ENCODE measurements at regions not wholly inside any gene's neighbourhood (a gene's known extent, or its start where the extent isn't known, plus 50 kb on each side); places are given as distances from the start of the nearest gene placed in this dataset.

DNA sequence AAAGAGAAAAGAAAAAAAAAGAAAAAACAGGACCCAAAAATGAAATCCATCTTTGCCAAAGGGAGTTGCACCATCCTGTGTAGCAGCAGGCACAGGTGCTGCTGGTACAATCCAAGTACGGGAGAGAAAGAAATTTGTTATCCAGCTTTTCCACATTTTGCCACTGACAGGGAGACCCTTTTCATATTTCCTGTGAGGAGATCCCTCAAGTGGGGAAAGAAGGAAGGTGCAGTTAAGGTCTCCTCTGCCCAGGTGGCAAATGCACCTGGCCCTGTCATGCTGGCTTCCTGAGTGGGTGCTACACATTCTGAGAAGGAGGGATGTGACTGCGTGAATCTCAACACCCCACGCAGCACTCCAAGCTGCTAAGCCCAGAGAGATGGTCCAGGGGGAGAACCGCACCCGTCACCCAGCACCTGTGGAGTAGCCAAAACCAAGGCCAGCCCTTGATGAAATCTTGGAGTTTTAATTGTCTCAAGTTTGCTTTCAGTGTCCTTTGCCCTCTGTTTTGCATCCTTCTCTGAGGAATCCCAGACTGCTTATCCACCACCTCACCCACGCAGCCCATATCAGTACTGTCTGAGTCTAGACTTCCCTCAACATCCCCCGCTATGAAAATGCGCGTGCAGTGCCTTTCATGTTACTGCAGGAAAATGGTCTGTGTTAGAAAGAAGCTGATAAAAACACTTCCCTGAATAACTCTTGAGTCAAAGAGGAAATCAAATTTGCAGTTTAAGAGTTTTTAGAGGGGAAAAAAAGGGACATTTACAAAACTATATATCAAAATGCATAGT, 141.9 kb upstream of the THBS1 start:
- Histone ChIP-seq H3K4me3 (no peak overlapping the region), H3K4me1 (peaks cover 0 to 27% (median 14%) of the 10 kb centered on the region in 4 donors), H3K27ac (no peak overlapping the region), H3K27me3 (no peaks in the 10 kb centered on the region), H3K36me3 (no peaks in the 10 kb centered on the region), H3K9me3 (no peaks in the 10 kb centered on the region)
- TF ChIP-seq, protein P1, sequence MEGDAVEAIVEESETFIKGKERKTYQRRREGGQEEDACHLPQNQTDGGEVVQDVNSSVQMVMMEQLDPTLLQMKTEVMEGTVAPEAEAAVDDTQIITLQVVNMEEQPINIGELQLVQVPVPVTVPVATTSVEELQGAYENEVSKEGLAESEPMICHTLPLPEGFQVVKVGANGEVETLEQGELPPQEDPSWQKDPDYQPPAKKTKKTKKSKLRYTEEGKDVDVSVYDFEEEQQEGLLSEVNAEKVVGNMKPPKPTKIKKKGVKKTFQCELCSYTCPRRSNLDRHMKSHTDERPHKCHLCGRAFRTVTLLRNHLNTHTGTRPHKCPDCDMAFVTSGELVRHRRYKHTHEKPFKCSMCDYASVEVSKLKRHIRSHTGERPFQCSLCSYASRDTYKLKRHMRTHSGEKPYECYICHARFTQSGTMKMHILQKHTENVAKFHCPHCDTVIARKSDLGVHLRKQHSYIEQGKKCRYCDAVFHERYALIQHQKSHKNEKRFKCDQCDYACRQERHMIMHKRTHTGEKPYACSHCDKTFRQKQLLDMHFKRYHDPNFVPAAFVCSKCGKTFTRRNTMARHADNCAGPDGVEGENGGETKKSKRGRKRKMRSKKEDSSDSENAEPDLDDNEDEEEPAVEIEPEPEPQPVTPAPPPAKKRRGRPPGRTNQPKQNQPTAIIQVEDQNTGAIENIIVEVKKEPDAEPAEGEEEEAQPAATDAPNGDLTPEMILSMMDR (IDR thresholded peaks at IDR 0.05) = no peak
- intact Hi-C loops (cut with DNase I; ENCODE audit: low total_unique reads) = no loop called here
- no peak for DNase-seq

DNA sequence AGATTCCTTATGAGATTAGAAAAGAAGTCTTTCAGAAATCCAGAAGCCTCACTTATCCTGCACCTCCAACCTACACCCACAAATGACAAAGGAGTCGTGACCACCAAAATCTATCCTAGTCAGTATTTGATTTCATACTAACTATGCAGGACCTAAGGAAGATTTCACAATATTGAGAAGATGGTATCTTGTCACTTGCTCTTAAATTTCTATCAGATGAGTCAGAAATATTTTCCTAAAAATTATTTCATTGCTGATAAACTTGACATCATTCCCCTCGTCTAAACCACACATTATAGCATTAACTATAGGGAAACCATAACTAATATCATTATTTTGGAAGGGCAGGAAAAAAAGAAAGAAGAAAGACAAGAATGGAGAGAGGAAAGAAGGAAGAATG, 138.0 kb upstream of the THBS1 start:
- no peak for DNase-seq
- TF ChIP-seq, protein P1 (IDR thresholded peaks at IDR 0.05) = no peak
- H3K36me3 ChIP-seq = no peaks in the 10 kb centered on the region
- intact Hi-C loops (cut with DNase I; ENCODE audit: low total_unique reads) = no loop called here
- no peaks in the 10 kb centered on the region for H3K9me3 ChIP-seq
- peaks cover 0 to 18% (median 4%) of the 10 kb centered on the region in 4 donors for H3K4me1 ChIP-seq
- no peak overlapping the region for H3K27ac ChIP-seq
- no peaks in the 10 kb centered on the region for H3K27me3 ChIP-seq
- no peak overlapping the region for H3K4me3 ChIP-seq

DNA sequence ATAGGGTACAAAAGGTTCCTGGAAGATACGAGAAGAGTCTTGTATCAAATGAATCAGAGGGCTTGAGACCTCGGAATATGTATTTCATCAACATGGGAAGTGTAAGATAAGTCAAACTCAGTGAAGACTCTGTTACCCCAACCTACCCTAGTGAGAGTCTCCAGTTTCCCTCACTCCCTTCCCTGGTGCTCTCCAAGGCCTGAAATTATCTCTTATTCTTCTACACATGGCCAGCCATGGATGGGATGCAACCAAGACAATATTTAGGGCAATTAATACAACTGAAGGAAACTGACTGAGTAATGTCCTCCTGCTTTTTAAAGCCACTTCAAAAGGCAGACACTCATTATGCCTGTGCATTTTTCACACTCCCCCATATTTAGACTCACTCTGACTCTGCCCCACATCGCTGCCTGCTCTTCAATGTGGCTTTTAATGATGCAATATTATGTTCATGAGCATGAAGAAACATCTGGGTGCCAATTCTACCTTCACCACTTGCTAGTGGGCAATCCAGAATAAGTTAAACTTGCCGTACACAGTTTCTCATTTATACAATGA, 137.1 kb upstream of the THBS1 start:
- Histone ChIP-seq H3K4me1 (peaks cover 0 to 18% (median 4%) of the 10 kb centered on the region in 4 donors), H3K4me3 (no peak overlapping the region), H3K27ac (no peak overlapping the region), H3K36me3 (no peaks in the 10 kb centered on the region), H3K9me3 (no peaks in the 10 kb centered on the region), H3K27me3 (no peaks in the 10 kb centered on the region)
- no peak for DNase-seq
- intact Hi-C loops (cut with DNase I; ENCODE audit: low total_unique reads) = no loop called here
- TF ChIP-seq, protein P1 (IDR thresholded peaks at IDR 0.05) = no peak

DNA sequence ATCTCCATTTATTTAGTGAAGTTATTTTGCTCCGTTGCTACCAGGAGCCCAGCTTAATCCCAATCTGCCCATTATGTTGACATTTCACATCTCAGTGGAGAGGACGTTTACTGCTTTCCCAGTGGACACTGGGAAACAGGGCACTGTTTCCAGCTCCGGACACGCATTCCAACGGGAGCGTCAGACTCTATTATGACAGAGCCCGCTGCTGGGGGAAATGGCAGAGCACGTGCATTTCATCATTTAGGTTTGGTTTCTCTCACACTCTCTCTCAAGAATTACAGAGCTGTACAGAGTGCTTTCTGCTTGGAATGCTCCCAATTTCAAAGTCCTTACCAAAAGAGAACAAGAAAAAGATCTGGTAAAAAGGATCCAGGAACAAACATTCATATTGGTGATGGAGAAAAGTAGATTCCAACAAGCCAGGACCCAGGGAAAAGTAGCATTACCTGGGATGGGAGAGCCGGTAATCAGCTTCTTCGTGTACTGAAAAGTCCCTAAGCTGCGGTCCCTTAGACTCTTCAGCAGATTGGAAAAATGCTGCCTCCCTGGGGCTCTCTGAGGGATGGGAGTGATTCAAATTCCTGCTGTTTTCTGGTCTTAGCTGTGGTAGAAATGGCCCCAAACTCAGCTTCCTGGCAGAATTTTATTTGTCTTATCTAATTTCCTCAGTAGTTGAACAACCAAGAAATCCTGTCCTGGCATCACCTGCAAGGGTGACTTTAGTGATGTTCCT, 136.0 kb upstream of the THBS1 start:
- Histone ChIP-seq H3K9me3 (no peaks in the 10 kb centered on the region), H3K4me3 (no peak overlapping the region), H3K27me3 (no peaks in the 10 kb centered on the region), H3K36me3 (no peaks in the 10 kb centered on the region), H3K27ac (no peak overlapping the region), H3K4me1 (peaks cover 0 to 18% (median 4%) of the 10 kb centered on the region in 4 donors)
- DNase-seq = no peak
- intact Hi-C loops (cut with DNase I; ENCODE audit: low total_unique reads) = no loop called here
- TF ChIP-seq, protein P1 (IDR thresholded peaks at IDR 0.05) = no peak

DNA sequence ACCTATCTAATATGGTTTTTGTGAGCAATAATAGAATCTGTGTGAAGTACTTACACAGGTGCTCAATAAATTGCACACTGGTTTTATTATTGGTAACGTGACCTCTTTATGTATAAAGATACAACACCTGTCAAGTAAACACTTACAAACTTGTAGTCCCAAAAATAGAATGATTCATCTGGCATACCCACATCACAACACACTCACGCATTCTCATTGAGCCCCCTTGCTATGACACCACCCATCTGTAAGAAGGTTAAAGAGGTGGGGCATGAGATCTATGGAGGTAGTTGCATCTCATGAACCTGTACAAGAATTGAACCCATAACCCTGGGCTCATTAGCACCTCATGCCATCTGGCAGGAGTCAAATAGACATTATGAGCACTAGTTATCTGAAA, 134.9 kb upstream of the THBS1 start:
- Histone ChIP-seq H3K4me3 (no peak overlapping the region), H3K36me3 (no peaks in the 10 kb centered on the region), H3K27me3 (no peaks in the 10 kb centered on the region), H3K27ac (no peak overlapping the region), H3K9me3 (no peaks in the 10 kb centered on the region), H3K4me1 (peaks cover 0 to 18% (median 4%) of the 10 kb centered on the region in 4 donors)
- intact Hi-C loops (cut with DNase I; ENCODE audit: low total_unique reads) = no loop called here
- TF ChIP-seq, protein P1 (IDR thresholded peaks at IDR 0.05) = no peak
- DNase-seq = no peak
